HEK293T (cell line): ENCODE measurements at regions not wholly inside any gene's neighbourhood (a gene's known extent, or its start where the extent isn't known, plus 50 kb on each side); places are given as distances from the start of the nearest gene placed in this dataset.
"Not testable (repeated sequence)": the region's sequence is repeated elsewhere in the genome, so short reads cannot be mapped to it uniquely, and the experiment has no call there.

Source experiments
- CTCF ChIA-PET: fragments of 350-600 bp; formaldehyde crosslinking; extraction: SDS; loops from one replicate; lab custom pipeline; 2021; ENCODE audit warnings: antibody characterized with exemption, inconsistent platforms; lab: Yijun Ruan, JAX
- POLR2A ChIA-PET: fragments of 350-600 bp; formaldehyde crosslinking; extraction: SDS; loops from one replicate; lab custom pipeline; 2020; ENCODE audit warnings: antibody characterized with exemption, inconsistent platforms; lab: Yijun Ruan, JAX
- DNase-seq: peaks from one replicate; pipeline ENCODE4 v3.0.0; 2012; ENCODE audit warnings: mixed read lengths; ENCODE audit errors: extremely low spot score
- ARNT ChIP-seq: fragments of 450-650 bp; IDR thresholded peaks from 2 replicates; pipeline ENCODE4 v1.6.1; 2017; ENCODE audit warnings: mild to moderate bottlenecking
- BHLHE40 ChIP-seq: fragments of 450-650 bp; IDR thresholded peaks from 2 replicates; pipeline ENCODE4 v1.6.1; 2016; ENCODE audit warnings: mild to moderate bottlenecking, moderate library complexity, borderline replicate concordance
- CTBP1 ChIP-seq: fragments of 450-650 bp; IDR thresholded peaks from 2 replicates; pipeline ENCODE4 v1.6.1; 2016; ENCODE audit warnings: borderline replicate concordance
- ELF4 ChIP-seq: fragments of 450-650 bp; IDR thresholded peaks from 2 replicates; pipeline ENCODE4 v1.6.1; 2017; ENCODE audit warnings: antibody characterized with exemption
- FOXA1 ChIP-seq: fragments of 450-650 bp; IDR thresholded peaks from 2 replicates; pipeline ENCODE4 v1.6.1; 2016; ENCODE audit warnings: mild to moderate bottlenecking
- FOXK2 ChIP-seq: fragments of 450-650 bp; IDR thresholded peaks from 2 replicates; pipeline ENCODE4 v1.6.1; 2016; ENCODE audit warnings: mild to moderate bottlenecking
- FOXM1 ChIP-seq: fragments of 450-650 bp; IDR thresholded peaks from 2 replicates; pipeline ENCODE4 v1.6.1; 2017; ENCODE audit warnings: mild to moderate bottlenecking, borderline replicate concordance
- HDGF ChIP-seq: fragments of 450-650 bp; IDR thresholded peaks from 2 replicates; pipeline ENCODE4 v1.6.1; 2017; ENCODE audit warnings: antibody characterized with exemption, borderline replicate concordance
- L3MBTL2 ChIP-seq: fragments of 450-650 bp; conservative IDR thresholded peaks from 2 replicates; pipeline ENCODE4 v1.6.1; 2016; ENCODE audit warnings: mild to moderate bottlenecking
- LEF1 ChIP-seq: fragments of 450-650 bp; IDR thresholded peaks from 2 replicates; pipeline ENCODE4 v1.6.1; 2017; ENCODE audit warnings: mild to moderate bottlenecking, borderline replicate concordance
- NFRKB ChIP-seq: fragments of 450-650 bp; IDR thresholded peaks from 2 replicates; pipeline ENCODE4 v1.6.1; 2016; ENCODE audit warnings: mild to moderate bottlenecking, moderate library complexity
- PKNOX1 ChIP-seq: fragments of 450-650 bp; IDR thresholded peaks from 2 replicates; pipeline ENCODE4 v1.6.1; 2016
- SP1 ChIP-seq: fragments of 450-650 bp; IDR thresholded peaks from 2 replicates; pipeline ENCODE4 v1.6.1; 2017
- SUZ12 ChIP-seq: fragments of 450-650 bp; IDR thresholded peaks from 2 replicates; pipeline ENCODE4 v1.6.1; 2016; ENCODE audit warnings: mild to moderate bottlenecking
- TARDBP ChIP-seq: fragments of 450-650 bp; IDR thresholded peaks from 2 replicates; pipeline ENCODE4 v1.6.1; 2016
- ZNF384 ChIP-seq: fragments of 450-650 bp; IDR thresholded peaks from 2 replicates; pipeline ENCODE4 v1.6.1; 2016

- ChIA-PET CTCF (no interaction called here), POLR2A (no interaction called here)
- no peak for DNase-seq
- no peak for TF ChIP-seq L3MBTL2
- TF ChIP-seq SUZ12: no peak
- TF ChIP-seq ELF4: no peak
- no peak for TF ChIP-seq NFRKB
Observed at GRCh38 chr4:17241835-17242234, 270.1 kb downstream of the QDPR start.

- no peak for DNase-seq
- ChIA-PET POLR2A (no interaction called here), CTCF (interaction anchor here (0.5 kb wide), 1 partner anchor 86 kb away, joined by 4 read pairs; no protein-coding TSS in a partner anchor)
- TF ChIP-seq SP1 (no peak), NFRKB (no peak), ZNF384 (no peak), SUZ12 (no peak), ELF4 (no peak), FOXA1 (no peak), FOXK2 (no peak), ARNT (no peak), PKNOX1 (no peak), CTBP1 (no peak), HDGF (no peak), LEF1 (no peak), L3MBTL2 (no peak), TARDBP (no peak), BHLHE40 (no peak), FOXM1 (no peak)
Observed at GRCh38 chr4:17238633-17239032, 273.3 kb downstream of the QDPR start.

- no peak for DNase-seq
- CTCF ChIA-PET: no interaction called here
- TF ChIP-seq ZNF384 (no peak), TARDBP (no peak), PKNOX1 (no peak), L3MBTL2 (no peak), CTBP1 (no peak), LEF1 (no peak), ARNT (no peak), ELF4 (no peak), FOXM1 (no peak), FOXK2 (no peak), BHLHE40 (no peak), NFRKB (no peak), FOXA1 (no peak), HDGF (no peak)
- POLR2A ChIA-PET: no interaction called here
Observed at GRCh38 chr4:17236686-17237085, 275.2 kb downstream of the QDPR start.

GRCh38 chr4:17234678-17235077, 277.2 kb downstream of the QDPR start:
- ChIA-PET POLR2A (interaction anchor here (0.6 kb wide), 1 partner anchor 930 kb away, joined by 3 read pairs; no protein-coding TSS in a partner anchor), CTCF (no interaction called here)
- DNase-seq: no peak
- TF ChIP-seq L3MBTL2 (no peak), SUZ12 (no peak), ELF4 (no peak), HDGF (no peak), ZNF384 (no peak), SP1 (no peak), FOXK2 (no peak), TARDBP (no peak), ARNT (no peak), FOXM1 (no peak), FOXA1 (no peak), PKNOX1 (no peak), CTBP1 (no peak), LEF1 (no peak), NFRKB (no peak), BHLHE40 (no peak)

GRCh38 chr4:17232566-17233253, 279.2 kb downstream of the QDPR start:
- TF ChIP-seq SUZ12: no peak
- TF ChIP-seq TARDBP: no peak
- TF ChIP-seq BHLHE40: no peak
- ChIA-PET POLR2A (no interaction called here), CTCF (interaction anchor here (0.5 kb wide), 1 partner anchor 1507 kb away, joined by 3 read pairs; no protein-coding TSS in a partner anchor)
- no peak for DNase-seq

- DNase-seq, POLR2A ChIA-PET, CTCF ChIA-PET: not testable (repeated sequence)
Observed at GRCh38 chr4:17231880-17232475, 279.9 kb downstream of the QDPR start.
